Endodermal cell (in vitro differentiated cells): ENCODE measurements at regions not wholly inside any gene's neighbourhood (a gene's known extent, or its start where the extent isn't known, plus 50 kb on each side); places are given as distances from the start of the nearest gene placed in this dataset.
A peak's percentile ranks its signal among the peaks of the same experiment; 100 is the strongest.

ENCODE experiments used
- DNase-seq: peaks from one replicate; pipeline ENCODE4 v3.0.0-alpha.2; 2017
- H3K27ac ChIP-seq: 2 replicates; pipeline ENCODE4 v1.5.1; 2013; ENCODE audit warnings: mild to moderate bottlenecking, low read depth, low read length, moderate library complexity
- H3K27me3 ChIP-seq: 2 replicates; pipeline ENCODE4 v1.6.1; 2013; ENCODE audit warnings: mild to moderate bottlenecking, low read length, moderate library complexity; ENCODE audit not compliant: insufficient read depth, control insufficient read depth, poor library complexity, severe bottlenecking
- H3K36me3 ChIP-seq: 2 replicates; pipeline ENCODE4 v1.7.0; 2013; ENCODE audit warnings: mild to moderate bottlenecking, low read length, moderate library complexity; ENCODE audit not compliant: control insufficient read depth, insufficient read depth
- H3K4me1 ChIP-seq: one replicate; pipeline ENCODE4 v1.7.0; 2013; ENCODE audit warnings: low read length; ENCODE audit not compliant: control insufficient read depth, insufficient read depth
- H3K4me3 ChIP-seq: 2 replicates; pipeline ENCODE4 v1.5.1; 2013; ENCODE audit warnings: mild to moderate bottlenecking, low read length, moderate library complexity
- H3K9ac ChIP-seq: 2 replicates; pipeline ENCODE4 v1.6.1; 2013; ENCODE audit warnings: mild to moderate bottlenecking, low read length, moderate library complexity; ENCODE audit not compliant: poor library complexity, severe bottlenecking; ENCODE audit errors: extremely low read depth
- H3K9me3 ChIP-seq: 2 replicates; pipeline ENCODE4 v1.6.1; 2013; ENCODE audit warnings: mild to moderate bottlenecking, low read length, moderate library complexity; ENCODE audit not compliant: control insufficient read depth
- H3K27ac Mint-ChIP-seq: 2 replicates; pipeline ENCODE4 v1.8.0; 2020; ENCODE audit warnings: mixed read lengths
- H3K27me3 Mint-ChIP-seq: 2 replicates; pipeline ENCODE4 v1.8.0; 2021; ENCODE audit warnings: mild to moderate bottlenecking, mixed read lengths; ENCODE audit not compliant: insufficient read depth
- H3K36me3 Mint-ChIP-seq: 2 replicates; pipeline ENCODE4 v1.8.0; 2020; ENCODE audit warnings: low read depth, mixed read lengths
- H3K4me1 Mint-ChIP-seq: 2 replicates; pipeline ENCODE4 v1.8.0; 2020; ENCODE audit warnings: mixed read lengths
- H3K4me3 Mint-ChIP-seq: 2 replicates; pipeline ENCODE4 v1.8.0; 2020; ENCODE audit warnings: mild to moderate bottlenecking, moderate library complexity, mixed read lengths
- H3K9me3 Mint-ChIP-seq: 2 replicates; pipeline ENCODE4 v1.8.0; 2020; ENCODE audit warnings: mild to moderate bottlenecking, mixed read lengths
- WGBS, 2 experiments: methylation state at CpG; one replicate each; pipeline versions ENCODE4 v1.1.5 to v1.1.7; 2013; ENCODE audit warnings: missing lambda C conversion rate in 2 of 2, mixed read lengths in 1 of 2; ENCODE audit not compliant: insufficient coverage in 1 of 2, insufficient read length in 1 of 2; 5-methylcytosine and 5-hydroxymethylcytosine counted together
- TF ChIP-seq, protein P1 (sequence below): fragments of 200-600 bp; sonication (generic); conservative IDR thresholded peaks from 2 replicates; pipeline ENCODE4 v1.5.0; 2021; ENCODE audit warnings: antibody characterized with exemption, mild to moderate bottlenecking

- Histone ChIP-seq H3K27ac (no peak overlapping the region), H3K27me3 (no peaks in the 10 kb centered on the region), H3K4me3 (no peak overlapping the region), H3K36me3 (no peaks in the 10 kb centered on the region), H3K9me3 (peaks cover 29% of the 10 kb centered on the region), H3K4me1 (peaks cover 6% of the 10 kb centered on the region), H3K9ac (no peak overlapping the region)
- H3K4me1 Mint-ChIP-seq = peaks cover 13% of the 10 kb centered on the region
- TF ChIP-seq, protein P1, sequence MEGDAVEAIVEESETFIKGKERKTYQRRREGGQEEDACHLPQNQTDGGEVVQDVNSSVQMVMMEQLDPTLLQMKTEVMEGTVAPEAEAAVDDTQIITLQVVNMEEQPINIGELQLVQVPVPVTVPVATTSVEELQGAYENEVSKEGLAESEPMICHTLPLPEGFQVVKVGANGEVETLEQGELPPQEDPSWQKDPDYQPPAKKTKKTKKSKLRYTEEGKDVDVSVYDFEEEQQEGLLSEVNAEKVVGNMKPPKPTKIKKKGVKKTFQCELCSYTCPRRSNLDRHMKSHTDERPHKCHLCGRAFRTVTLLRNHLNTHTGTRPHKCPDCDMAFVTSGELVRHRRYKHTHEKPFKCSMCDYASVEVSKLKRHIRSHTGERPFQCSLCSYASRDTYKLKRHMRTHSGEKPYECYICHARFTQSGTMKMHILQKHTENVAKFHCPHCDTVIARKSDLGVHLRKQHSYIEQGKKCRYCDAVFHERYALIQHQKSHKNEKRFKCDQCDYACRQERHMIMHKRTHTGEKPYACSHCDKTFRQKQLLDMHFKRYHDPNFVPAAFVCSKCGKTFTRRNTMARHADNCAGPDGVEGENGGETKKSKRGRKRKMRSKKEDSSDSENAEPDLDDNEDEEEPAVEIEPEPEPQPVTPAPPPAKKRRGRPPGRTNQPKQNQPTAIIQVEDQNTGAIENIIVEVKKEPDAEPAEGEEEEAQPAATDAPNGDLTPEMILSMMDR = no peak
- H3K9me3 Mint-ChIP-seq = peaks cover 22% of the 10 kb centered on the region
- no peak overlapping the region for H3K27ac Mint-ChIP-seq
- H3K4me3 Mint-ChIP-seq = no peak overlapping the region
- peaks cover 2% of the 10 kb centered on the region for H3K27me3 Mint-ChIP-seq
- DNase-seq = no peak
- WGBS, 2 experiments = 89 to 93% methylated on average over 3 of the region's 3 CpGs
- H3K36me3 Mint-ChIP-seq = peaks cover 2% of the 10 kb centered on the region
Observed at GRCh38 chr5:9955586-9955985, 294.1 kb downstream of the ATPSCKMT start.

- Histone ChIP-seq H3K9ac (no peak overlapping the region), H3K4me3 (no peak overlapping the region), H3K4me1 (peaks cover 6% of the 10 kb centered on the region), H3K36me3 (no peaks in the 10 kb centered on the region), H3K9me3 (peaks cover 36% of the 10 kb centered on the region), H3K27ac (no peak overlapping the region), H3K27me3 (no peaks in the 10 kb centered on the region)
- no peak overlapping the region for H3K27ac Mint-ChIP-seq
- peaks cover 2% of the 10 kb centered on the region for H3K36me3 Mint-ChIP-seq
- H3K9me3 Mint-ChIP-seq = peaks cover 17% of the 10 kb centered on the region
- 91% methylated on average over 2 of the region's 2 CpGs; no CpG with 5 or more reads in 1 of the 2 experiments for WGBS, 2 experiments
- H3K4me1 Mint-ChIP-seq = peaks cover 13% of the 10 kb centered on the region
- H3K4me3 Mint-ChIP-seq = no peak overlapping the region
- TF ChIP-seq, protein P1 = no peak
- DNase-seq = no peak
- H3K27me3 Mint-ChIP-seq = peaks cover 2% of the 10 kb centered on the region
Observed at GRCh38 chr5:9954869-9955268, 294.8 kb downstream of the ATPSCKMT start.

DNA sequence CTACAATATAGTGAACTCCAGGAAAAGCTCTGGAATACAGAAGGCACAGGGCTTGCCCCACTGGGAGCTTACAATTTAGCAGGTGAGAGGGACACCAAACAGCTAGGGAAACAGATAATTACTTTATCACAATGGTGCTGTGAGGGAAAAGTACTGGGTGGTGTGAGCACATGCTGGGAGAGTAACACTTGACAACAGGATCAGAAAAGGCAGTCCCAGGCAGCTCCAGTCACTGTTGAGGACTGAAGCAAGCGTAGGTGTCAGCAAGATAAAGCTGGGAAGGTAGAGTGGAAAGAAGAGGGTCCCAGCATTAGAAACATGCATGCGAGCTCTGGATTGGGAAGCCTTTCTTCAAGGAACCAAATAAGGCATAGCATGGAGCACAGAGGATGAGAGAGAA, 296.0 kb downstream of the ATPSCKMT start:
- Histone ChIP-seq H3K36me3 (no peaks in the 10 kb centered on the region), H3K4me3 (no peak overlapping the region), H3K4me1 (peaks cover 6% of the 10 kb centered on the region), H3K27me3 (no peaks in the 10 kb centered on the region), H3K27ac (no peak overlapping the region), H3K9me3 (peaks cover 37% of the 10 kb centered on the region), H3K9ac (no peak overlapping the region)
- peaks cover 2% of the 10 kb centered on the region for H3K27me3 Mint-ChIP-seq
- peaks cover 17% of the 10 kb centered on the region for H3K4me1 Mint-ChIP-seq
- peak overlapping the region; percentile 5 for H3K27ac Mint-ChIP-seq
- no peak overlapping the region for H3K4me3 Mint-ChIP-seq
- peak; percentile 66 for DNase-seq
- H3K9me3 Mint-ChIP-seq = peaks cover 17% of the 10 kb centered on the region
- H3K36me3 Mint-ChIP-seq = peaks cover 2% of the 10 kb centered on the region
- TF ChIP-seq, protein P1 = no peak
- WGBS, 2 experiments = 77 to 88% methylated on average over 2 of the region's 2 CpGs
